Activated CD4-positive, alpha-beta T cell treated with anti-CD3 and anti-CD28 coated beads, Interleukin-2, amount 10 ng/mL, durations not matched to agents 7 days and 5 days (primary cell): ENCODE measurements at regions not wholly inside any gene's neighbourhood (a gene's known extent, or its start where the extent isn't known, plus 50 kb on each side); places are given as distances from the start of the nearest gene placed in this dataset.
"Not testable (repeated sequence)": the region's sequence is repeated elsewhere in the genome, so short reads cannot be mapped to it uniquely, and the experiment has no call there.

Experiments used
- CTCF ChIA-PET: fragments of 350-600 bp; sonication (Branson Sonifier 250); formaldehyde crosslinking; loops from one replicate; lab custom pipeline; 2021; ENCODE audit warnings: antibody characterized with exemption; lab: Charles Lee
- POLR2A ChIA-PET: fragments of 350-600 bp; sonication (Branson Sonifier 250); formaldehyde crosslinking; loops from one replicate; lab custom pipeline; 2021; ENCODE audit warnings: antibody characterized with exemption; lab: Charles Lee
- DNase-seq: peaks from one replicate; pipeline ENCODE4 v3.0.0-alpha.2; 2020
- H3K27ac Mint-ChIP-seq: one replicate; pipeline ENCODE4 v1.8.0; 2021; ENCODE audit warnings: mild to moderate bottlenecking, moderate library complexity, mixed read lengths
- H3K27me3 Mint-ChIP-seq: one replicate; pipeline ENCODE4 v1.8.0; 2021; ENCODE audit warnings: mixed read lengths
- H3K36me3 Mint-ChIP-seq: one replicate; pipeline ENCODE4 v1.8.0; 2021; ENCODE audit warnings: low read depth, mixed read lengths
- H3K4me1 Mint-ChIP-seq: one replicate; pipeline ENCODE4 v1.8.0; 2021; ENCODE audit warnings: mixed read lengths
- H3K4me3 Mint-ChIP-seq: one replicate; pipeline ENCODE4 v1.8.0; 2021; ENCODE audit warnings: mild to moderate bottlenecking, moderate library complexity, mixed read lengths
- H3K9me3 Mint-ChIP-seq: one replicate; pipeline ENCODE4 v1.8.0; 2021; ENCODE audit warnings: mixed read lengths

DNA sequence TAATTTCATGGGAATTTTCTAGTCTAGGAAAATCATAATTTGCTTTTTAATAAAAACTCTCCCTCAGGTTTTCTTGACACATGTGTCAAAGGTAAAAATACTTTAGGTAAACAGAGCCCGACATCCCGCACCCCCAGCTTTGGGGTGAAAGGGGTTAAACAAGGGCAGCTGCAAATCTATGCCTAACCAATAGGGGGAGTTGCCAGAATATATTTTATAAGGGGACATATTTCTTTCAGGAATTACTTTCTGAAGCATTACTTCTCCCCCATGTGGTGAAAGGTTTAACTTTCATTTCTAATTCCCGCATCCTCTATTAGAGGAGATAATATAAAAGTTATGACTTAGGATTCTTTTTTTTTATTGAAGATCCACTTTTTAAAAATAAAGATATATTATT is 53.9 kb upstream of the HEPH start:
- H3K4me1 Mint-ChIP-seq, result peaks cover 9% of the 10 kb centered on the region
- H3K36me3 Mint-ChIP-seq, result peaks cover 6% of the 10 kb centered on the region
- H3K9me3 Mint-ChIP-seq, result peaks cover 3% of the 10 kb centered on the region
- no peak overlapping the region for H3K4me3 Mint-ChIP-seq
- no peak for DNase-seq
- ChIA-PET CTCF (interaction anchor here (1.1 kb wide), 1 partner anchor 79 kb away, joined by 3 read pairs; no protein-coding TSS in a partner anchor), POLR2A (no interaction called here)
- H3K27ac Mint-ChIP-seq, result no peak overlapping the region
- H3K27me3 Mint-ChIP-seq, result peaks cover 2% of the 10 kb centered on the region

GRCh38 chrX:66107860-66108259 is 56.2 kb upstream of the HEPH start:
- H3K9me3 Mint-ChIP-seq, POLR2A ChIA-PET: not testable (repeated sequence)

GRCh38 chrX:66102398-66102797 is 61.6 kb upstream of the HEPH start:
- H3K4me3 Mint-ChIP-seq, POLR2A ChIA-PET, CTCF ChIA-PET, H3K27ac Mint-ChIP-seq, DNase-seq, H3K27me3 Mint-ChIP-seq, H3K4me1 Mint-ChIP-seq, H3K9me3 Mint-ChIP-seq, H3K36me3 Mint-ChIP-seq: not testable (repeated sequence)

More at GRCh38 chrX:66107860-66108259, 56.2 kb upstream of the HEPH start:
- CTCF ChIA-PET, result interaction anchor here (1.4 kb wide), 1 partner anchor 526 kb away, joined by 3 read pairs; no protein-coding TSS in a partner anchor
- not testable (repeated sequence) for H3K36me3 Mint-ChIP-seq, H3K27me3 Mint-ChIP-seq, DNase-seq, H3K4me3 Mint-ChIP-seq, H3K4me1 Mint-ChIP-seq, H3K27ac Mint-ChIP-seq

DNA sequence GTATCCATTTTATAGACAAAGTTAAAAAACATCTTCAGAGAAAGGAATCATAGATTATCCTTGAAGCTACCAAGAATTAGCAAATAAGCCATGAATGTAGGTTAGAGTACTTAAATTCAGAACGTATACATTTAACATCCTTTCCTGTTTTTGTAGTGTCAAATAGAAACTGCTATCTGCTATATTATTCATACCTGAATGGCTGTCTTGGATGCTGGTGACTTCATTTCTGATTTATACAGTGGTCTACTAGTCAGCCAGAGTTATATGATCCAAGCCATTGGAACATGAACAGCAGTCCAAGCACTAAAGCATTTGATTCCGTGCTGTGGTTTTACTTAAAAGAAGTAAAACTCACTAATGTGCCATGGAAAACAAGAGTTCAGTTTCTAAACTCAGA is 58.3 kb upstream of the VSIG4 start:
- ChIA-PET CTCF (no interaction called here), POLR2A (no interaction called here)
- H3K9me3 Mint-ChIP-seq, result peaks cover 8% of the 10 kb centered on the region
- no peak for DNase-seq
- H3K27me3 Mint-ChIP-seq, result no peaks in the 10 kb centered on the region
- no peaks in the 10 kb centered on the region for H3K36me3 Mint-ChIP-seq
- H3K4me3 Mint-ChIP-seq, result no peak overlapping the region
- H3K27ac Mint-ChIP-seq, result no peak overlapping the region
- H3K4me1 Mint-ChIP-seq, result no peaks in the 10 kb centered on the region

DNA sequence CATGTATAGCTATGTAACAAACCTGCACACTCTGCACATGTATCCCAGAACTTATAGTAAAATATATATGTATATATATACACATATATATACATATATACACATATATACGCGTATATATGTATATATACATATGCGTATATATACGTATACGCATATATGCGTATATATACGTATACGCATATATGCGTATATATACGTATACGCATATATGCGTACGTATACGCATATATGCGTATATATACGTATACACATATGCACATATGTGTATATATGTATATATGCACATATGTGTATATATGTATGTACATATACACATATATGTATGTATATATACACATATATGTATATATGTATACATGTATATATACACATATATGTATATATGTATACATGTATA is 57.1 kb upstream of the VSIG4 start:
- H3K27ac Mint-ChIP-seq, H3K4me1 Mint-ChIP-seq, H3K27me3 Mint-ChIP-seq, H3K4me3 Mint-ChIP-seq, CTCF ChIA-PET, H3K36me3 Mint-ChIP-seq, POLR2A ChIA-PET, DNase-seq, H3K9me3 Mint-ChIP-seq: not testable (repeated sequence)

GRCh38 chrX:66090004-66090403 is 50.1 kb upstream of the VSIG4 start:
- CTCF ChIA-PET, H3K4me3 Mint-ChIP-seq, DNase-seq, H3K27ac Mint-ChIP-seq, H3K27me3 Mint-ChIP-seq, POLR2A ChIA-PET, H3K36me3 Mint-ChIP-seq: not testable (repeated sequence)
- Mint-ChIP-seq H3K4me1 (peaks cover 11% of the 10 kb centered on the region), H3K9me3 (peaks cover 10% of the 10 kb centered on the region)
